Keratinocyte (primary cell): ENCODE measurements at regions not wholly inside any gene's neighbourhood (a gene's known extent, or its start where the extent isn't known, plus 50 kb on each side); places are given as distances from the start of the nearest gene placed in this dataset.

Experiments used
- DNase-seq: peaks from one replicate; pipeline ENCODE4 v3.0.0-alpha.2; 2011; ENCODE audit warnings: low read depth, missing footprints, low spot score
- FAIRE-seq: peaks from 2 replicates; lab custom pipeline; 2011; peaks lifted over from hg19 to GRCh38; lab: Jason Lieb, UNC
- H2AFZ ChIP-seq: 2 replicates; pipeline ENCODE4 v1.6.0; 2012; ENCODE audit warnings: low read length, control low read depth, inconsistent platforms; ENCODE audit not compliant: control insufficient read depth
- H3K27ac ChIP-seq: 2 replicates; pipeline ENCODE4 v1.5.1; 2011; ENCODE audit warnings: low read length; ENCODE audit not compliant: control insufficient read depth, insufficient read depth
- H3K27me3 ChIP-seq: 3 replicates; pipeline ENCODE4 v1.6.0; 2011; ENCODE audit warnings: low read length; ENCODE audit not compliant: control insufficient read depth, insufficient read depth; ENCODE audit errors: extremely low read depth
- H3K36me3 ChIP-seq, 2 experiments: 2 replicates in 1 of 2; 3 replicates in 1 of 2; pipeline ENCODE4 v1.5.1; 2011; ENCODE audit warnings: low read length in 2 of 2, mild to moderate bottlenecking in 1 of 2; ENCODE audit not compliant: control insufficient read depth in 2 of 2, insufficient read depth in 2 of 2; ENCODE audit errors: extremely low read depth in 1 of 2
- H3K4me1 ChIP-seq: 3 replicates; pipeline ENCODE4 v1.5.1; 2011; ENCODE audit warnings: low read length; ENCODE audit not compliant: control insufficient read depth, insufficient read depth; ENCODE audit errors: extremely low read depth
- H3K4me2 ChIP-seq: 3 replicates; pipeline ENCODE4 v1.6.0; 2011; ENCODE audit warnings: low read depth, low read length; ENCODE audit not compliant: control insufficient read depth, insufficient read depth; ENCODE audit errors: extremely low read depth
- H3K4me3 ChIP-seq, 3 experiments: fragments of 200-600 bp in 1 of 3; sonication (generic) in 1 of 3; 2 replicates in 2 of 3; 3 replicates in 1 of 3; pipeline ENCODE4 v1.5.1; 2011 to 2016; ENCODE audit warnings: low read length in 3 of 3, mild to moderate bottlenecking in 3 of 3, control low read depth in 2 of 3, inconsistent platforms in 1 of 3, low read depth in 1 of 3, mixed read lengths in 1 of 3, mixed run types in 1 of 3, moderate library complexity in 1 of 3; ENCODE audit not compliant: control insufficient read depth in 2 of 3, insufficient read depth in 2 of 3; ENCODE audit errors: extremely low read depth in 1 of 3
- H3K79me2 ChIP-seq: 2 replicates; pipeline ENCODE4 v1.6.0; 2012; ENCODE audit warnings: low read length; ENCODE audit not compliant: control insufficient read depth, insufficient read depth
- H3K9ac ChIP-seq: 3 replicates; pipeline ENCODE4 v1.6.0; 2011; ENCODE audit warnings: low read length; ENCODE audit not compliant: control insufficient read depth, insufficient read depth; ENCODE audit errors: extremely low read depth
- H3K9me1 ChIP-seq: 3 replicates; pipeline ENCODE4 v1.6.0; 2011; ENCODE audit warnings: low read length; ENCODE audit not compliant: control insufficient read depth, insufficient read depth; ENCODE audit errors: extremely low read depth
- H3K9me3 ChIP-seq: 2 replicates; pipeline ENCODE4 v1.5.1; 2012; ENCODE audit warnings: low read depth, low read length; ENCODE audit not compliant: control insufficient read depth
- H4K20me1 ChIP-seq: 3 replicates; pipeline ENCODE4 v1.6.0; 2011; ENCODE audit warnings: low read length; ENCODE audit not compliant: control insufficient read depth, insufficient read depth; ENCODE audit errors: extremely low read depth
- EZH2 ChIP-seq: IDR thresholded peaks from one replicate; pipeline ENCODE4 v1.6.1; 2012; ENCODE audit warnings: inconsistent platforms, mild to moderate bottlenecking, low read length, moderate library complexity
- dilution Hi-C: fragments of 300-500 bp; cut with MboI; formaldehyde crosslinking; loops from one replicate; pipeline ENCODE4 v1.7.0; 2020; ENCODE audit warnings: low sequenced_read_pairs; ENCODE audit not compliant: extremely low pct_ligation_motif_present
- TF ChIP-seq, protein P1 (sequence below), 3 experiments: IDR thresholded peaks in 1 of 3; conservative IDR thresholded peaks in 1 of 3; optimal IDR thresholded peaks in 1 of 3; 2 replicates in 2 of 3; 3 replicates in 1 of 3; pipeline versions ENCODE3 to v1.5.1; 2011; ENCODE audit warnings: low read length in 3 of 3, mild to moderate bottlenecking in 3 of 3, moderate library complexity in 2 of 3, control low read depth in 1 of 3, inconsistent platforms in 1 of 3; ENCODE audit not compliant: insufficient read depth in 2 of 3; ENCODE audit errors: extremely low read depth in 1 of 3

DNA sequence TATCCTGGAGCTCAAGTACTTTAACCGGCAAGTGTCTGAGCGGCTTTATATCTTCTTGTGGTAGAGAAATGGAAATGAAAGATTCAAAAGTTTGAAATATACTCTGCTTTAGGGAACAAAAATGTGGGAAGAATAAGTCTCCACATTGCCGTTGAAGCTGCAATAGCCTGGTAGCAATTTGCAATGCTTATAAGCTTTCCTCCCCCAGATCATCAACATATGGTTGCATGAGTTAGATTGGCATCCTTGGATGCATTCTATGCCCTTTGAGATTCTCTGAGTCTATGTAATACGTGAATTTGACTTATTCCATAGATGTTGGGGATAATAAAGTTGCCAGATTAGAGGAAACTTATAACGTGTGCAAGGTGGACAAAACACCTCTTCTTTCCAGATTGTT lies 86.1 kb upstream of the KCNK1 start:
- Histone ChIP-seq H3K4me1 (no peaks in the 10 kb centered on the region), H3K9me3 (no peaks in the 10 kb centered on the region), H3K36me3 (no peaks in the 10 kb centered on the region), H3K9ac (no peak overlapping the region), H3K27me3 (no peaks in the 10 kb centered on the region), H3K4me2 (no peak overlapping the region), H3K79me2 (no peaks in the 10 kb centered on the region), H3K9me1 (no peaks in the 10 kb centered on the region), H2AFZ (no peak overlapping the region), H3K27ac (no peak overlapping the region), H4K20me1 (no peaks in the 10 kb centered on the region), H3K4me3 (no peak overlapping the region)
- dilution Hi-C loops, result no loop called here
- TF ChIP-seq, protein P1, sequence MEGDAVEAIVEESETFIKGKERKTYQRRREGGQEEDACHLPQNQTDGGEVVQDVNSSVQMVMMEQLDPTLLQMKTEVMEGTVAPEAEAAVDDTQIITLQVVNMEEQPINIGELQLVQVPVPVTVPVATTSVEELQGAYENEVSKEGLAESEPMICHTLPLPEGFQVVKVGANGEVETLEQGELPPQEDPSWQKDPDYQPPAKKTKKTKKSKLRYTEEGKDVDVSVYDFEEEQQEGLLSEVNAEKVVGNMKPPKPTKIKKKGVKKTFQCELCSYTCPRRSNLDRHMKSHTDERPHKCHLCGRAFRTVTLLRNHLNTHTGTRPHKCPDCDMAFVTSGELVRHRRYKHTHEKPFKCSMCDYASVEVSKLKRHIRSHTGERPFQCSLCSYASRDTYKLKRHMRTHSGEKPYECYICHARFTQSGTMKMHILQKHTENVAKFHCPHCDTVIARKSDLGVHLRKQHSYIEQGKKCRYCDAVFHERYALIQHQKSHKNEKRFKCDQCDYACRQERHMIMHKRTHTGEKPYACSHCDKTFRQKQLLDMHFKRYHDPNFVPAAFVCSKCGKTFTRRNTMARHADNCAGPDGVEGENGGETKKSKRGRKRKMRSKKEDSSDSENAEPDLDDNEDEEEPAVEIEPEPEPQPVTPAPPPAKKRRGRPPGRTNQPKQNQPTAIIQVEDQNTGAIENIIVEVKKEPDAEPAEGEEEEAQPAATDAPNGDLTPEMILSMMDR (optimal IDR thresholded peaks at IDR 0.05 in 1 of 3, IDR thresholded peaks at IDR 0.05 in 1 of 3, conservative IDR thresholded peaks at IDR 0.05 in 1 of 3; ENCODE audit: extremely low read depth in 1 of 3, insufficient read depth in 2 of 3, low read length in 3 of 3), result no peak
- no peak for TF ChIP-seq EZH2
- no peak for FAIRE-seq
- DNase-seq, result no peak

DNA sequence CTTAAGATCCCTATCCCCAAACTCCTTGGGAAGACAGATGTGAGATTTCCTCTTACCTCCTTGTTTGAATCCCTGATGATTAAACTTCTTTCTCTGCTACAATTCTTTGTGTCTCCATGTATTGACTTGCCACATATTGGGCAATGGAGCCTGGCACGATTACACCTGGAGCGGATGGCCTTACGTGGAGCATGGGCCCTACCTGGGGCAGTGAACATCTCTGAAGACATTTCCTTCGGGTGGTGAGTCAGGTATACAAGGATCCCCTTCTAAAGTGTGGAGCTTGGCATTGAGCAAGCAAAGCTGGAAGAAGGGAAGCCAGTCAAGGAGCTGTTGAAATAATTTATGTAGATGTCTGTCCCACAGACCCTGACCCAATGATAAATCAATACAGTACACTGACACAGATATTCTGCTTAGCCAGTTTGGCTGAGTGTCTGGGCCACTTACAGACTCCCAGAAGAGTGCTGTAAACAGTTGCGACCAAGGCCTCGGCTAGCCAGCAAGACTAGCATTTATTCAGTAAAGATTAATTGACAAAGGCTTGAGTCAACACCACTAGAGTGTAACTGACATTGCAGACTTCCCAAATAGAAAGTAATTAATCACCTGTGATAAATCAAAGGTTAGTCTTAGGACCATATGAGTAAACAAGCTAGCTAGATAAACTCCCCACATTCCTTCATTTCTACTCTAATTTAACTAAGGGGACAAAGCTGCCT lies 83.1 kb upstream of the KCNK1 start:
- H4K20me1 ChIP-seq, result no peaks in the 10 kb centered on the region
- dilution Hi-C loops, result no loop called here
- H3K9me1 ChIP-seq, result no peaks in the 10 kb centered on the region
- no peak for DNase-seq
- no peak for FAIRE-seq
- no peak for TF ChIP-seq EZH2
- no peaks in the 10 kb centered on the region for H3K79me2 ChIP-seq
- H3K4me3 ChIP-seq, result no peak overlapping the region
- H3K36me3 ChIP-seq, result no peaks in the 10 kb centered on the region
- H2AFZ ChIP-seq, result no peak overlapping the region
- H3K27ac ChIP-seq, result no peak overlapping the region
- H3K4me2 ChIP-seq, result no peak overlapping the region
- H3K9me3 ChIP-seq, result no peaks in the 10 kb centered on the region
- no peaks in the 10 kb centered on the region for H3K4me1 ChIP-seq
- peaks cover under 1% of the 10 kb centered on the region for H3K27me3 ChIP-seq
- H3K9ac ChIP-seq, result no peak overlapping the region

DNA sequence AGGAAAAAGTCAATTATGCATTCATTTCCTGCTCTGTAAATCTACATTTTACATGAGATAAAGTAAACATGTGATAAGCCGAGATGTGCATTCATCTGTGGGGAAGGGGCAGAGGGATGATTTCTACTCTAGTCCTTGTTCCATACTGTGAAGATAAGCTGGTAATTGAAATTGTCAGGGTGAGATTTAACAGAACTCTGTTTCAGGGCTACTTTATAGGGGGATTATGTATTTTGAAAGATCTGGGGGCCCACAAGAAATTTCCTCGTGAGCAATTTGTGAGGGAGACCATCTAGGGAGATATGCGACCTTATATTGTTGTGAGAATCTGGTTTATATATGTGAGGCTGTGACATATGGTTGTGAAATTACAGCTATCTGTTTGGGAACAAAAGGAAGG lies 73.1 kb upstream of the KCNK1 start:
- Histone ChIP-seq H3K9me1 (no peaks in the 10 kb centered on the region), H3K4me1 (peaks cover 14% of the 10 kb centered on the region), H3K27ac (no peak overlapping the region), H3K27me3 (peaks cover 4% of the 10 kb centered on the region), H3K36me3 (no peaks in the 10 kb centered on the region), H3K9ac (no peak overlapping the region), H3K79me2 (no peaks in the 10 kb centered on the region), H3K4me2 (no peak overlapping the region), H2AFZ (no peak overlapping the region), H3K9me3 (no peaks in the 10 kb centered on the region), H3K4me3 (no peak overlapping the region), H4K20me1 (no peaks in the 10 kb centered on the region)
- FAIRE-seq (no peak), DNase-seq (no peak)
- dilution Hi-C loops, result no loop called here
- TF ChIP-seq, protein P1 (optimal IDR thresholded peaks at IDR 0.05 in 1 of 3, IDR thresholded peaks at IDR 0.05 in 1 of 3, conservative IDR thresholded peaks at IDR 0.05 in 1 of 3; ENCODE audit: extremely low read depth in 1 of 3, insufficient read depth in 2 of 3, low read length in 3 of 3), result no peak
- TF ChIP-seq EZH2, result no peak
